ENCODE measurements at regions not wholly inside any gene's neighbourhood (a gene's known extent, or its start where the extent isn't known, plus 50 kb on each side); places are given as distances from the start of the nearest gene placed in this dataset.

DNA sequence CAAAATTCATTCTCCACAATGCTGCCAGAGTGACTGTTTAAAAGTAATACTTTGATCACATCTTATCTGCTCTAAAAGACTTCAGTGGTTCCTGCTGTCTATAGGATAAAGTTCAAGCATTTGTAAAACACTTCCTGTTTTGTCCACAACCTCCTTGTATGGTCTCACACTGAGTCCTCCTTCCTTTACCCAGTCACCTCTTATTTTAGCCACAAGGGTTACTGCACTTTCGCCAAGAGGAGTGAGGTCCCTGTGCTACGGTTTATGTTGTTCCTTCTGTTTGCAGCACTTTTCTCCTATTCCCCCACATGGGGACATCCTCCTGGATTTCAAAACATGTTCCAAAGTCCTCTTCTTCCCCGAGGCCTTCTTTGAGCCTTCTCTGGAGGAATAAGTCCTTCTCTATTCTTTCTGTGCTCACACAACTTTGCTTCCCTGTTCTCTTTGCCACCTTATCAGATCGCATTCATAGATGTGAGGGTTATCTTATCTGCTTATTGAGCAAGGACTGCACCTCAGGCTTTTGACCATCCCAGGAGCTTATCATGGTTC, 112.2 kb upstream of the NABP1 start:
- peak; percentile 11 for DNase-seq

DNA sequence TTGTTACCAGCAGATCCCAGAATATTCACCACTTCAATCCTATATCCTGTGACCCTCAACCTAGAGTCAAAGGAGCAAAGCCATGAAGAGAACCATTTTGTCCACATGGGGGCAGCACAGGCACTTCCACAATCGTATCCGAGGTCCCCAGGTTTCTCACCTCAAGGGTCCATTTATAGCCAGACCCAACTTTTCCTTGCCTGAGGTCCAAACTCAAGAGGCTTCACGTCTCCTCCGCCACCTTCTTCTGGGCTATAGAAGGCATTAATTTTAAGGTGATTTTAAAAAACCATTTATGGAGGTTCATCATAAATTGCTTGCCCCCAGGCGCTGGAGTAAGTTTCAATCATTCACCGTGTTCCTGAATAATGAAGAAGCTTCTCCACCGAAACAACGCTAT, 111.6 kb upstream of the NABP1 start:
- peak; percentile 70 for DNase-seq

DNA sequence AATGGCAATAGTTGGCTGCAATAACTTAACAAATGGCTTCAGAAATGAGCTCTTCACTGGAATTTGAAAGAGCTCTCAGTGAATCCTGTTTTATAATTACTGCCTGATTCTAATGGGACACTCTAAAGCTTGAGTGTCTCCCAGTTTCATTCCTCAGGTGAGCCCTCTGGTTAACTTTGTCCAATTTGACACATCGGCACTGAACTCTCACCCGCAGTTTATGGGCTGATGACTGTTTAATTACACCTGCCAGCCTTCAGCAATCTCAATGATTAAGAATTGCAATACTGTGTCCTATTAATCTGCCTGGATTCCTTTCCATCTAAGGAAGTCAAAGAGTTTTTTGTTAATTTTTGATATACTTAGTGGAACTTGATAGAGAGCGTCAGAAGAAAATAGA, 110.7 kb upstream of the NABP1 start:
- no peak for DNase-seq

DNA sequence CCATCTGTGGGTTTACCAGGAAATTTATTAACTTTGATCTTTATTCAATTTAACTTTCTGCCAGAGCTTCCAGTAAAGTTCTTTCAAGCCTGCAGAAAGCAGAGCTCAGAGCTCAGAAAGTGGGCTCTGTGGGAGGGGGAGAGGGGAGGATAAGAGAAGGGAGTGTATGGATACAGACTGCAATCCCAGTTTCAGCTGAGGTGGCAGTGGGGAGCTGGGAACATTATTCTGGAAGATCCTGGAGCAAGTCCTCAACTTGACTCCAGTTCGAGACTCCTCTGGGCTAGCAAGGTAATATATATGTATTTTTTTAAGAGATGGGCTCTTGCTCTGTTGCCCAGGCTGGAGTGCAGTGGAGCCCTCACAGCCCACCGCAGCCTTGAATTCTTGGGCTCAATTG, 108.9 kb upstream of the NABP1 start:
- DNase-seq: no peak

DNA sequence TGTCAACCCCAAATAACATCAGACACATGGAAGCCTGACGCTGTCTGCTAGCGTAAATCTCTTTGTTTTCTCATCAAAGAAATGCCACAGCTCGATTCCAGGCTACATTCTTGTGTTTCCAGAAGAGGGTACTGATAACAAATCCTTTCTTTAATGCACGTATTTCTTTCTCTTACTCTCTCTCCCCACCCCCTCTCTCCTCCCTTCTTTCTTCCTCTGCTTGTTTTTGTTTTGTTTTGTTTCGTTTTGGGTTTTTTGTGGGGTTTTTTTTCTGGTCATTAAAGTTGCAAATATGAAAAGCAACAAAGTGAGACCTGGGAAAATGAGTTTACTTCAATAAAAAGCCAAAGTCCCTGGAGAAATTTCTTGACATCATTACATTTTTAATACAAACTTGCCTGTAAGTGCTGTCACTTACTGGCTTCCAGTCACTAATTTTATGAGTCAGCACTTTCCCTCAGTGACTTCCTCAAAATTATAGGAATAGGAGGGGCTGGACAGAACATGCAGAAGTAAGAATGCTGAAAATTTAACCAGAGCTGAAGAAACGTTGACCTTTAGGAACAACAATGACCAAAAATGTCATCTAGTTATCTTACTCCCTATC, 106.7 kb upstream of the NABP1 start:
- peak; percentile 61 for DNase-seq

DNA sequence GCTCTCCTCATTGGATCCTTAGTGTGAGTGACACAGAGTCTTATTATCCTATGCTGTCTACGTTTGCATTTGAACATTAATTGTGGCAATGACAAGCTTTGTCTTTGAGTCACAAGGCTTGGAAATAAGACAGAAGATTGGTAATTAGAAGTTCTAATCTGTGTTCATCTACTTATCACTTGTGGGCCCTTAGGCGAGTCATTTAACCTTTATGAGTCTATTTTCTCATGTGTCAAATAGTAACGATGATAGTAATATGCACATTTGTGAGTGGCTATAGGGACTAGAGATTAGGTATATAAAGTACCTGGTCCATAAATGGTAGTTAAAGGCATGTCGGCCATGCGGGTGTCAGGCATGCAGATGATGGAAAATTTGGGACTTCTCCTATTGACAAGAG, 105.6 kb upstream of the NABP1 start:
- DNase-seq: peak; percentile 23

DNA sequence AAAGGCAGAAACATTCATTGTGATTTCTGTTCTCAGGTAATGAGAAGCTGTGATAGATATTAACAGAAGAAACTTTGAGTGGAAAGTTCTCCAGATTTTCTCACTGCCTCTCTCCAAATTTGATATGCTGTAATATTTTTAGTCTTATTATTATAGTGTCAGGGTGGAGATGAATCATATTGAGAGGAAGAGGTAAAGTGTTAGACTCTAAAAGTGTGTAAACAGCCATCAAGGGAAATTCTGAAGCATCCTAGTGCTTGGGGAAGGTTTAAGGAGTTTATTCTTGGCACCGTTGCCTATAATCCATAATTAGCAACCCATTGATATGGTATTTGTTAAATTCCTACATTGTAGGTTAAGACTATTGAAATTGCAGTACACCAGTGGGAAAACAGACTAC, 104.7 kb upstream of the NABP1 start:
- DNase-seq: peak; percentile 43

DNA sequence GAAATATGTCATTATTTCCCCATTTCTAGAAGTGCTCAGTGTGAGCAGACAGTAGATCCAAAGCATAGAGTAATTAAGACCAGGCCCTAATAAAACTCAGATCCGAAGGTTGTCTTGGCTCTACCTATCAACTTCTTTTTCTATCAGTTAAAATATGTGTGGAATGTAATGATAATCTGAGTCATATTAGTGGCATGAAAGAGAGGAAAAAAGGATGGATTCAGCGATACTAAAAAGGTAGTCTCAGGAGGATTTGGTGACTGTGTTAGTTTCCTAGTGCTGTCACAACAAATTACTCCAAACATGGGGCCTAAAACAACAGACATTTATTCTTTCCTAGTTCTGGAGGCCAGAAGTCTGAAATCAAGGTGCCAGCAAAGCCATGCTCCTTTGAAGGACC, 103.7 kb upstream of the NABP1 start:
- DNase-seq: no peak

DNA sequence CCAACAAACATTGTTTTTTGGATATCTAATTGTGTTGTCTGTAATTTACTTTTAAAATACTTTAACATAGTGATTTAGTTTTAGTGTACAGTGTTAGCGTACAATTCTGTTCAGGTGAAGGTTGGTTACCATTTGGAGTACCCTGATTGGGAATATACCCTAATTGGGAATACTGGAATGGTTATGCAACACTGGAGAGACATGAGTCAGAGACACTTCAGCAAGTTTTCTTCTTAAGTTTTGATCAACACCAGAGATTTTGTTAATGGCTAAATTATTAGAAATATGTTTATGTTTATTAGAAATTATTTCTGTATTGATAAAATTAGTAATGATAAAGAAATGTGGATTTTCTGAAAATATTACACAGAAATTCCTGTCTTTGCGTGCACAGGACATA, 100.3 kb upstream of the NABP1 start:
- no peak for DNase-seq

DNA sequence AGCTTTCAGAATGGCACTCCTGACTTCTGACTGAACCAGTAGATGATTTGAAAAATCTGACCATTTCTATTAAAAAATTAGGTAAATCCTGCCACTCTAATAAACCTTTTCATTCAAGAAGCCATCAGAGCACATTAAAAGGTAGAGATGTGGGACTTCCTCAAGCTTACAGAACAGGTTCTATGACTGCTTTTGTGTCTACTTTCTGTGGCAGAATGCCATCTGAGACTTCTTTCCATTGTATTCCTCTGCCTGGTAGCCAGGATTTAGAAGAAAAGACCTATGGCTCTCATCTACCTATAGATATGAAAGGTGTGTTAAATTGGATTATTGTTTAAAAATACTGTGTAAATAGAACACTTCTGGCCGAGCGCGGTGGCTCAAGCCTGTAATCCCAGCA, 99.9 kb upstream of the NABP1 start:
- no peak for DNase-seq

DNA sequence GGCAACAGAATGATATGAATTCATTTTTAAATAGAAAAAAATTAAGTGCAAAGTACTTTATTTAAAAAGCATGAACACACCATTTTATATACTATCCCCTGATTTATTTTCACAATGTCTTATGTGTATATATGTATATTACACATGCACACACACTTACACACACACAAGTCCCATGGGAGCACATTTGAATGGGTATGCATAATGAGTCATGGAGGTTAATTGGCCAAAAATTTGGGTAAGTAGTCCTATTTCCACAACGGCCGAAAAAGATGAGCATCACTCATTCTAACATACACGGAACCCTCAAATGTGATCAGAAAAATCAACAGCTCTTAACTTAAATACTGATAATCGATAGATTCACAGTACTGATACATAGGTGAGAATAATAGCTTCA, 97.4 kb upstream of the NABP1 start:
- DNase-seq: no peak

DNA sequence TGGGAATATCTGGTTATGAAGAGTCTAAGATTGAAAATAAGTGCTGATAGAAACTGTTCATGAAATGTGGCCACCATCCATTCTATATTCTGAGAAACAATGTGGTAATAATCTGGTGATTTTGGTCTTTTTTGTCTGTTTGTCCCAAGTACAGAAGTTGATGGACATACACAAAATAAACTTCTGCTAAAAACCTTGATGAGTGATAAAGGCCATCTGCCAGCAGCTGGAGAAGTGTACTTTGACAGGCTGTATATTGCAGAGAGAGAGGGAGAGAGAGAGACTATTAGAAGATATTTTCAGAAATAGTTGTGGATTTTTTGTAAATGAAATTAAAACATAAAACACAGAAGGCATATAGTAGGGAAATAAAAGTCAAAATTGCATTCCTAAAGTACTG, 96.9 kb upstream of the NABP1 start:
- DNase-seq: no peak

DNA sequence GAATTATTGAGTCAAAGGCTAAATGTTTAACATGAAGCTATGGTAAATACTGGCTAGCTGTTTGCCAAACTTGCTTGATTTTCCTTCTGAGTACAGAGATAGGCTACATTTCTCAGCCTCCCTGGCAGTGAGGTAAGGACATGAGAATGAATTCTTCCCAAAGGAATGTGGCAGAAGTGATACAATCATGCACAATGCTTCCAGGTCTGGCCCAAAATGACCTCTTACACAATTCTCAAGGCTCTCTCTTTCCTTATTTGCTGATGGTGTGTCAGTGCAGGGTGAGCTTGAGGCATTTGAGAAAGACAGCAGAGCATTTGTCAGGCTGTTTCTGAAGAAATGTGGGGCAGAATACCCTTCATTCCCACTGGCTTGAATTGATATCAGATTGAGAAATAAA, 95.6 kb upstream of the NABP1 start:
- DNase-seq: no peak

DNA sequence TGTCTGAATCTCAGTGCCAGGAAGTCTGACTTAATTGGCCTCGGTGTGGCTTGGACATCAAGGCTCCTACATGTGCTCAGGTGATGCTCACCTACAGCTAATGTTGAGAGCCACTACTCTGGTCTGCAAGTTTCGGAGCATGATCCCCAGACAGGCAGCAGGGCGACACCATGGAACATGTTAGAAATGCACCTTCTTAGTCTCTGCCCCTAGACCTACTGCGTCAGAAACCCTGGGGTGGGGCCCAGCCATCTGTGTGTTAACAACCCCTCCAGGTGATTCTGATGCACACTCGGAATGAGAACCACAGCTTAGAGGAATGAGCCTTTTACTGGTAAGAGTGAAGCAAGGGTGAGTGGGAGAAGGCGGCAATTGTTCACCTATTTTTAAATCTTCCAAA, 86.9 kb upstream of the NABP1 start:
- no peak for DNase-seq

DNA sequence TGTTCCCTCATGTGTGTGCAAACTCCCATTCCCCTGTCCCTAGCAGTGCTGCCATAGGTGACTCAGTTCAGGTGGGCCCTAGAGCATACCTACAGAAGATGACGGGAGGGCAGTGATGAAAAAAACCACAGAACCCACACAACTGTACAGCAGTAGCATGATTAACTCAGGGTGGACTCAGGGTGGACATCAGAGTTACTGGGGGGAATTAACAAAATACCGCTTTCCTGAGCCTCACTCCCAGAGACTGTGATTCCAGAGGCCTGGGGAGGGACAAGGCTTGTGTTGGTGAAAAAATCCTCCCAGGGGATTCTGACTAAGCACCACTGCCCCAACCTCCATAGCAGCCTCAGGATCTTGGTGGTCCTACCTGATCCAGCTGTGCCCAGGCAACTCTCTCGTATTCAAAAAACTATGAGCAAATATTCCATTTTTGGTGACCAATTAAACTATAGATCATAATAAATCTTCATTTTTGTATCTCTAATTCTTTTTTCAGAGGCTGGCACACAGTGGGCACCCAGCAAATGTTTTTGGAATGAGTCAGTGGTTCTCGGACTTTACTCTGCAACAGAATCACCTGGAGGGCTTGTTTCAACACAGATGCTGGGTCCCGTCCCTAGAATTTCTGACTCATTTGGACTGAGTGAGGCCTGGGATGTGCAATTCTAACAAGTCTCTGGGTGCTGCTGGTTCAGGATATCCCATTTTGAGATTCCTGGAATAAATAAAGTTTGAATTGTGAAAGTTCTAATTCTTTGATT, 84.1 kb upstream of the NABP1 start:
- DNase-seq: no peak

DNA sequence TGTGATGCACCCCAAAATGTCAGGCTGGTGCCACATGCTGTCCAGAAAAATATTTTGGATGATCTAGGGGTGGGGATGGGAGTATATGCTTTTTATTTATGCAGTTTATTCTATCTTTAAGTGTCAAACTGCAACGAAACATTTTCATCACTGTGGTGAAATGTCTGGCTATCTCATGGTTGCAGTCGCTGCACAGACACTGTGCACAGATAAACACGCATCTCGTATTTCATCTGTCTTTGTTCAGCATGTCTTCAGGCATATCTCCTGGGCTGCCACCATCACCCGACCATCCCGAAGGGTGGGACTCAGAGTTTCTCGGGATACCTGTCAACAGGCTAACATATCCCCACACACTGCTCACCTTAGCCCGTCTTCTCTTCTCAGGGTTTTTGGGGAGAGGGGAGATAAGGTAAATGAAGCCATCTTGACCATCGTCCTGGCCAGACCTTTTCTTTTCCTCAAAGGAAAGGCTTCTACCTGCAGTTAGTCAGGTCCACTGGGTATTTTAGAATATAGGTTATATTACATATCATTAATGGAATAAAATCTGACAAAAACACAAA, 80.7 kb upstream of the NABP1 start:
- no peak for DNase-seq

DNA sequence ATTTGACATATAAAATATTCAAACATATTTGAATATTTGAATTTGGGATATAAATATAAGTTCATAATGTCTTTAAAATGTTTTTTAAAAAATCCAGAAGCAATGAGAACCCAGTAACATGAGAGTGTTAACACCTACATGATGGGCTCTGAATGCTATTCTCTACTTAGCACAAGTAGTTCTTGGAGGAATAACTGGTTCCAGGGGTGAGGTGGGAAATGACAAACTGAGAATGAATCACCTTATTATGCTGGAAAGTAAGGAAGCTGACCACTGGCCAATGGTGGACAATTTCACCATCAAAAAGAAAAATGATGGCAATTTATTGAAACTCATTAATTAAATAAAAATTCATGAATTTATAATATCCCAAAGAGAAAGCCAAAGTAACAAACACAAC, 79.6 kb upstream of the NABP1 start:
- no peak for DNase-seq

DNA sequence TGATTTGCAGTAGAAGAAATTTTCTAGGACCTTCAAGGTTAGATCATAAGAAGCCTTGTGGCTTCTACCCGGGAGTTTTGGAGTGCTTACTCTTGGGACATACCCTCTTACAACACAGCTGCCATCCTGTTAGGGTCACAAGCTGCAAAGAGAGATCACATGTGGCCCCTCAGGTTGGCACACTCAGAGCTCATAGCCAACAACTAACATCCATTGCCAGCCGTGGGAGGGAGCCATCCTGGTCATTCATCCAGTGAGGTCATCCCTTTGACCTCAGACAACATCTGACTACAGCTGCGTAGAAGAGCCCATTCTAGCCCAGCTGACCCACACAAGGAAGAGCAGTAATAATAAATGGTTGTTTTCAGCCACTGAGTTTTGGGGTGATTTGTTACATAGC, 76.9 kb upstream of the NABP1 start:
- DNase-seq: no peak

DNA sequence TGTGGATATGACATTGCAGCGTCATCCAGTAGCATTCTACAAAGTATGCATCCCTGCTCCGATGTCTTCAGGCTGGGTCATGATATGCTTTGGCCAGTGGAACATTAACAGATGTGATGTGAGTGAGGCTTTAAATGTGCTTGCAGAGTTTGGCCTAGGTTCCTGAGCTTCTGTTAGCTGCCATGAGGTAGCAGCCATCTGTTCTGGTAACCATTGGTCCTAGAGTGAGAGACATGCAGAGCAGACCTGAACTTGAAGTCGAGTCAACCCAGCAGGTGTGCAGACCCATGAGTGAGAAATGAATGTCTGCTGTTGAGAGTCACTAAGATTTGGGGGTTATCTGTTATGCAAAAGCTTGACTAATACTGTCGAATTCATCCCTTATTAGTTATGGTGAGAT, 73.8 kb upstream of the NABP1 start:
- DNase-seq: no peak

DNA sequence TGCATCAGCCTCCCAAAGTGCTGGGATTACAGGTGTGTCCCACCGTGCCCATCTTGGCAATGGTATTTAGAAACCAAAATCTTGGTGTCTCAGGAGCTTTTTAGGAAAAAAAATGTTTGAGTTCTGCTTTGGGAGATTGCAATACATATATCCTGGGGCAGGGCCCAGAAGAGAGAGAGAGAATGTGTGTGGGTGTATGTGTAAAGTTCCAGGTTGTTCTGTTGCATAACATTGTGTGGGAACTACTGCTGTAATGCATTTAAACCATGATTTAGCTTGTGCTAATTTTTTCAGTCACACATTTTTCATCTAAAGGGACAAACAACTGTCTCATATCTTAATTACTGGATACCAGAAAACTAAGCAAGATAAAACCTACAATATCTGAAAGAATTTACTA, 70.8 kb upstream of the NABP1 start:
- DNase-seq: no peak

DNA sequence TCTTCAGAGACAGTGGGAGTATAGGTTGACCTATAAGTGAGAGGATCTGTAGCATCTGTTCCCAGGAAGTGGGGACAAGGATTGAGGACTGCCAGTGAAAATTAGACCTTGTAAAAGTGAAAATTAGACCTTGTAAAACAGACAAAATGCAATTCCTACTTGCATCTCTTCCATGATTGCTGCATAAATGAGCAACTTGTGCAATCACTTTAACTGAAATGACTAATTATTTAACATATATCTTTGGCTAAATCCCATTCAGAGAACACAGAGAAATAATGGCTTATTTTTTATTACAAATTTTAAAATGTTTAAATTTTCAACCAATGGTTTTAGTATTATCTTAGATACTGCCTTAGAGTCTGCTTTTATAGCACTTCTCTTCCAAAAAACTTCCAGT, 67.2 kb upstream of the NABP1 start:
- no peak for DNase-seq

DNA sequence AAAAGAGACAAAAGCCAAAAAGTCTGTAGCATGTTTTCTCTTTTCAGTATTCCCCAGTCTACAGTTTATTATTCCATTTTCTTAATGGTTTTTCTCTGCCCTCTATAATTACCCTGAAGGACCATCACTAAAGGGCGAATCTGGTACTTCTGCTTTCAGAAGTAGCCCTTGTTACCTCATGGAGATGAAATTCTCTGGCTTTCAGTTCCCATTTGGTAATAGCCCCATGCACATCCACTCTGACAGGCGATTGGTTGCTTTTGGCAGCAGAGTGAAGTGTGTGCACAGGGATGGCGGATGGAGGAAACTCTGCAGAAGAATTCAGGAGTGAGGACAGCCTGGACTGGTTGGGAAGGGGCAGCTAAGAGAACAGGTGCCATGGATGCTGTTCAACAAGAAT, 66.3 kb upstream of the NABP1 start:
- DNase-seq: no peak

DNA sequence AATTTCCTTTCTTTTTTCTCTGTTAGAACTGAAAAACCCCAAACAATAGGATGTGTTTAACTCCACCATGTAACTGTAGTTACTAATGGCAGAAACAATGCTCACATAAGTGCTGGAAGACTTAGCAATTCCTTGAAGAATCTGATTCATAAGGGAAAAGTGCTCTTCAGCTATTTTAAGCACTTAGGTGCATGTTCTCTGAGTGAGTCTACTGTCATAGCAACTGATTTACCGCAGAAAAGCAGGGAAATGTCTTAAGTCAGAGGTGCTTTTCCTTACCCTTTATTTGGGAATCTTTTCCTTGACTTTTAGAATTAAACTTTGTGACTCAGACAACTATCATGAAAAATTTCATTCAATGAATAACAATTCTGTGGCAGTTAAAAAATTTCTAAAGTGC, 65.4 kb upstream of the NABP1 start:
- DNase-seq: no peak

DNA sequence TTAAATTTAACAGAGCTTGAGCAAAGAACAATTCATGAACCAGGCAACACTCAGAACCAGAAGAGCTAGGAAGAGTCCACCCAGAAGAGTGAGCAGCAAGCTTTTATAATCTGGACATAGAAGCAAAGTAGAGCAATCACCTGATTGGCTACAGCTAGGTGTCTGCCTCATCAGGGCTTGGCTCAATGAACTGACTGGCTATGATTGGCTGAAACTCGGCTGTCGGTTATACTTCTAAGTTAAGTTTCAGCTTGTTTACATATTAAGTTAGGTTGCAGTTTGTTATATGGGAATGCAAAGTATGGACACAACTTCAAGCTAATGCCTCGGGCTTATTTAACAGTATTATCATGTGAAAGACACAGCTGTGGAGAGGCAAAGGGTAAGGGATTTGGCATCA, 63.2 kb upstream of the NABP1 start:
- no peak for DNase-seq

DNA sequence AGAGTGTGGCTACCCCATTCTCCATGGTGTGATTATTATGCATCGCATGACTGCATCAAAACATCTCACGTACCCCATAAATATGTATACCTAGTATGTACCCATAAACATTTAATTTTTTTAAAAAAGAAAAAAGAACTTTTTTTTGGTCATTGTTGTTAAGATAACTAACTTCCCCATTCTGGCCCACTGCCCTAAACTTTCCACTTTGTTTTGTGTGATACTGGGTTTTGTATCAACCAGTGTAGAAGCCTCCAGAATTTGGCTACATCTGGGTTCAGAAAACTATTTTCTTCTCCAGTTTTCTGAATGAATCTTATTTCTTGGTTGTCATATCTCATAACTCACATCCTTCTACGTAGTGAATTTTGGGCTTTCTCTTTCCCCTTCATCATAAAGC, 62.3 kb upstream of the NABP1 start:
- DNase-seq: no peak
